ENCODE measurements at regions not wholly inside any gene's neighbourhood (a gene's known extent, or its start where the extent isn't known, plus 50 kb on each side); places are given as distances from the start of the nearest gene placed in this dataset.
"Not testable (repeated sequence)": the region's sequence is repeated elsewhere in the genome, so short reads cannot be mapped to it uniquely, and the experiment has no call there.

GRCh38 chr2:91685541-91685940 is 2994.1 kb downstream of the RPIA start:
- H3K4me2 ChIP-seq (ENCODE audit: insufficient read depth, insufficient read length, low read length): not testable (repeated sequence)
- no CpG with 5 or more reads among the region's 36 CpGs for WGBS (ENCODE audit: extremely low coverage, insufficient read length, low lambda C conversion rate)

GRCh38 chr2:91686046-91686445 is 2994.6 kb downstream of the RPIA start:
- not testable (repeated sequence) for H3K23me2 ChIP-seq (ENCODE audit: insufficient read length, low read depth, low read length, poor library complexity, severe bottlenecking); H3K4me2 ChIP-seq (ENCODE audit: insufficient read depth, insufficient read length, low read length); H3K9me3 ChIP-seq (ENCODE audit: control insufficient read depth, low read depth, low read length); H2AFZ ChIP-seq (ENCODE audit: low read length); H4K20me1 ChIP-seq (ENCODE audit: control insufficient read depth, insufficient read depth, insufficient read length); H3T11ph ChIP-seq (ENCODE audit: low read length); H3K4ac ChIP-seq (ENCODE audit: low read depth, low read length); H2BK20ac ChIP-seq (ENCODE audit: low read depth, low read length, poor library complexity, severe bottlenecking); H3K36me3 Mint-ChIP-seq (ENCODE audit: insufficient read depth in 1 of 3, low read depth in 3 of 3); H3K27me3 ChIP-seq (ENCODE audit: insufficient read depth, low read length); H4K5ac ChIP-seq (ENCODE audit: insufficient read length, low read depth, low read length); H3K56ac ChIP-seq (ENCODE audit: insufficient read length, low read depth, low read length); H3K9ac ChIP-seq (ENCODE audit: extremely low read depth, insufficient read length, low read length); H3K79me2 ChIP-seq (ENCODE audit: insufficient read depth, low read length); H3K14ac ChIP-seq (ENCODE audit: insufficient read depth, low read length); DNase-seq; H3K18ac ChIP-seq (ENCODE audit: insufficient read length, low read depth, low read length); H2BK120ac ChIP-seq (ENCODE audit: low read depth, low read length, poor library complexity, severe bottlenecking); H3K27ac Mint-ChIP-seq; H3K23ac ChIP-seq (ENCODE audit: insufficient read length, low read depth, low read length); H2BK5ac ChIP-seq (ENCODE audit: insufficient read length, low read length); H2BK15ac ChIP-seq (ENCODE audit: low read depth, low read length); H3K4me1 ChIP-seq (ENCODE audit: insufficient read depth, low read length); H3K4me1 Mint-ChIP-seq; H4K8ac ChIP-seq (replicated peaks; ENCODE audit: insufficient read length, low read depth, low read length); H2AK5ac ChIP-seq (ENCODE audit: insufficient read length, low read length); H3K27ac ChIP-seq (ENCODE audit: insufficient read length, low read depth, low read length); H4K91ac ChIP-seq (ENCODE audit: insufficient read length, low read depth, low read length); H2BK12ac ChIP-seq (ENCODE audit: insufficient read length, low read depth, low read length); H3K79me1 ChIP-seq (ENCODE audit: insufficient read depth, low read depth, low read length, poor library complexity, severe bottlenecking); H3K27me3 Mint-ChIP-seq (ENCODE audit: low read depth); H3K9me3 Mint-ChIP-seq
- peak overlapping the region; percentile 32 to 39; a peak in 2 of 5 replicates for H3K4me3 Mint-ChIP-seq
- WGBS (ENCODE audit: extremely low coverage, insufficient read length, low lambda C conversion rate): no CpG with 5 or more reads among the region's 42 CpGs

More at GRCh38 chr2:91685541-91685940, 2994.1 kb downstream of the RPIA start:
- H3K4me1 ChIP-seq (ENCODE audit: insufficient read depth, low read length); H3K23ac ChIP-seq (ENCODE audit: insufficient read length, low read depth, low read length); H3K79me2 ChIP-seq (ENCODE audit: insufficient read depth, low read length); H2BK20ac ChIP-seq (ENCODE audit: low read depth, low read length, poor library complexity, severe bottlenecking); H3K14ac ChIP-seq (ENCODE audit: insufficient read depth, low read length); H3K9me3 ChIP-seq (ENCODE audit: control insufficient read depth, low read depth, low read length); H3K4ac ChIP-seq (ENCODE audit: low read depth, low read length); H3K4me3 Mint-ChIP-seq; H3T11ph ChIP-seq (ENCODE audit: low read length); H2BK15ac ChIP-seq (ENCODE audit: low read depth, low read length); H3K56ac ChIP-seq (ENCODE audit: insufficient read length, low read depth, low read length); H2BK120ac ChIP-seq (ENCODE audit: low read depth, low read length, poor library complexity, severe bottlenecking); H3K9ac ChIP-seq (ENCODE audit: extremely low read depth, insufficient read length, low read length); H2BK12ac ChIP-seq (ENCODE audit: insufficient read length, low read depth, low read length); H2BK5ac ChIP-seq (ENCODE audit: insufficient read length, low read length); H3K4me1 Mint-ChIP-seq; H3K23me2 ChIP-seq (ENCODE audit: insufficient read length, low read depth, low read length, poor library complexity, severe bottlenecking); H3K27me3 ChIP-seq (ENCODE audit: insufficient read depth, low read length); H4K5ac ChIP-seq (ENCODE audit: insufficient read length, low read depth, low read length); H3K79me1 ChIP-seq (ENCODE audit: insufficient read depth, low read depth, low read length, poor library complexity, severe bottlenecking); H3K27ac Mint-ChIP-seq; H3K18ac ChIP-seq (ENCODE audit: insufficient read length, low read depth, low read length); H4K8ac ChIP-seq (replicated peaks; ENCODE audit: insufficient read length, low read depth, low read length); H3K36me3 Mint-ChIP-seq (ENCODE audit: insufficient read depth in 1 of 3, low read depth in 3 of 3); H2AFZ ChIP-seq (ENCODE audit: low read length); H4K20me1 ChIP-seq (ENCODE audit: control insufficient read depth, insufficient read depth, insufficient read length); H4K91ac ChIP-seq (ENCODE audit: insufficient read length, low read depth, low read length); DNase-seq; H3K27me3 Mint-ChIP-seq (ENCODE audit: low read depth); H2AK5ac ChIP-seq (ENCODE audit: insufficient read length, low read length); H3K9me3 Mint-ChIP-seq; H3K27ac ChIP-seq (ENCODE audit: insufficient read length, low read depth, low read length): not testable (repeated sequence)
